OCI-LY3 (cell line): ENCODE measurements at regions not wholly inside any gene's neighbourhood (a gene's known extent, or its start where the extent isn't known, plus 50 kb on each side); places are given as distances from the start of the nearest gene placed in this dataset.
"Not testable (repeated sequence)": the region's sequence is repeated elsewhere in the genome, so short reads cannot be mapped to it uniquely, and the experiment has no call there.

ENCODE experiments used
- H2AFZ ChIP-seq: fragments of 200-600, 300-600 bp; shearing (Covaris generic); 2 replicates; pipeline ENCODE4 v1.6.0; 2014; ENCODE audit warnings: antibody characterized with exemption, low read depth, low read length
- H3K27ac ChIP-seq: fragments of 200-600, 300-600 bp; sonication (generic); 2 replicates; pipeline ENCODE4 v1.5.1; 2014; ENCODE audit warnings: mild to moderate bottlenecking, low read length, moderate library complexity, mixed read lengths
- H3K27me3 ChIP-seq: fragments of 200-600, 300-600 bp; sonication (generic); 2 replicates; pipeline ENCODE4 v1.6.1; 2014; ENCODE audit warnings: low read depth, low read length, mixed read lengths
- H3K36me3 ChIP-seq: fragments of 200-600, 300-600 bp; sonication (generic); replicated peaks from 2 replicates; pipeline ENCODE3; 2014; ENCODE audit warnings: low read depth, low read length, mixed read lengths
- H3K4me1 ChIP-seq: fragments of 300-600, 200-600 bp; sonication (generic); 2 replicates; pipeline ENCODE4 v1.6.1; 2014; ENCODE audit warnings: low read length, mixed read lengths
- H3K4me2 ChIP-seq: fragments of 200-600, 300-600 bp; sonication (generic); 2 replicates; pipeline ENCODE4 v1.6.1; 2014; ENCODE audit warnings: low read length, mixed read lengths
- H3K4me3 ChIP-seq: fragments of 300-600, 200-600 bp; sonication (generic); 2 replicates; pipeline ENCODE4 v1.5.1; 2014; ENCODE audit warnings: antibody characterized with exemption, mild to moderate bottlenecking, low read length, moderate library complexity
- H3K79me2 ChIP-seq: fragments of 300-600, 200-600 bp; shearing (Covaris generic); 2 replicates; pipeline ENCODE4 v1.6.1; 2014; ENCODE audit warnings: mild to moderate bottlenecking, low read length, mixed read lengths
- H3K9ac ChIP-seq: fragments of 300-600, 200-600 bp; shearing (Covaris generic); 2 replicates; pipeline ENCODE4 v1.6.0; 2014; ENCODE audit warnings: mild to moderate bottlenecking, low read length, moderate library complexity
- H3K9me3 ChIP-seq: fragments of 200-600, 300-600 bp; shearing (Covaris generic); 2 replicates; pipeline ENCODE4 v1.6.1; 2014; ENCODE audit warnings: low read length, mixed read lengths; ENCODE audit not compliant: insufficient read depth
- H4K20me1 ChIP-seq: fragments of 200-600, 300-600 bp; sonication (generic); 2 replicates; pipeline ENCODE4 v1.6.1; 2016; ENCODE audit warnings: low read length, mixed read lengths; ENCODE audit not compliant: insufficient read depth
- CTCF ChIP-seq: fragments of 200-600, 300-600 bp; sonication (generic); IDR thresholded peaks from 2 replicates; pipeline ENCODE4 v1.5.1; 2014; ENCODE audit warnings: antibody characterized with exemption, low read length, low read depth
- EZH2phosphoT487 ChIP-seq: fragments of 200-600 bp; shearing (Covaris generic); IDR thresholded peaks from 2 replicates; pipeline ENCODE4 v1.6.1; 2018; ENCODE audit warnings: antibody characterized with exemption, mixed run types, low read depth

DNA sequence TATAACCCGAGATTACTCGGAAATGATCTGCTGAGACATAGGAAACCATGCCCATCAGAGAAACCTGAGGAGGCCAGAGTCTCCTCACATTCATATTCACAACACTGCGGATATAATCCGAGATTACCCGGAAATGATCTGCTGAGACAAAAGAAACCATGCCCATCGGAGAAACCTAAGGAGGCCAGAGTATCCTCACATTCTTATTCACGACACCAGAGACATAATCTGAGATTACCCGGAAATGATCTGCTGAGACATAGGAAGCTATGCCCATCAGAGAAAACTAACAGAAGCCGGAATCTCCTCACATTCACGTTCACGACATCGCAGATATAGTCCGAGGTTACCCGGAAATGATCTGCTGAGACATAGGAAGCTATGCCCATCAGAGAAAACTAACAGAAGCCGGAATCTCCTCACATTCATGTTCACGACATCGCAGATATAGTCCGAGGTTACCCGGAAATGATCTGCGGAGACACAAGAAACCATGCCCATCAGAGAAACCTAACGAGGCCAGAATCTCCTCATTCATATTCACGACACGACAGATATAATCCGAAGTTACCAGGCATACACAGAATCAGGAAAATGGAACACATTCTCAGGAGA lies 422.3 kb upstream of the AKR1E2 start:
- Histone ChIP-seq H3K4me3 (no peak overlapping the region), H3K9ac (no peak overlapping the region), H3K27ac (no peak overlapping the region), H3K79me2 (no peaks in the 10 kb centered on the region), H4K20me1 (no peaks in the 10 kb centered on the region), H2AFZ (no peak overlapping the region), H3K9me3 (no peaks in the 10 kb centered on the region), H3K4me2 (no peak overlapping the region), H3K36me3 (no peaks in the 10 kb centered on the region), H3K4me1 (peaks cover 11% of the 10 kb centered on the region), H3K27me3 (no peaks in the 10 kb centered on the region)
- TF ChIP-seq EZH2phosphoT487: no peak
- TF ChIP-seq CTCF: no peak

- H3K9me3 ChIP-seq, H3K79me2 ChIP-seq, H3K36me3 ChIP-seq, H3K4me3 ChIP-seq, H3K4me2 ChIP-seq, H3K4me1 ChIP-seq, H4K20me1 ChIP-seq, H3K27me3 ChIP-seq, H3K9ac ChIP-seq, H3K27ac ChIP-seq, H2AFZ ChIP-seq: not testable (repeated sequence)
Observed at GRCh38 chr10:4401080-4401479, 424.9 kb upstream of the AKR1E2 start.

GRCh38 chr10:4399556-4399955 lies 426.5 kb upstream of the AKR1E2 start:
- no peaks in the 10 kb centered on the region for H3K27me3 ChIP-seq
- H3K27ac ChIP-seq: no peak overlapping the region
- H3K36me3 ChIP-seq: no peaks in the 10 kb centered on the region
- no peaks in the 10 kb centered on the region for H3K4me1 ChIP-seq
- no peak overlapping the region for H2AFZ ChIP-seq
- no peak for TF ChIP-seq CTCF
- no peak for TF ChIP-seq EZH2phosphoT487
- H4K20me1 ChIP-seq: no peaks in the 10 kb centered on the region
- no peak overlapping the region for H3K4me2 ChIP-seq
- no peak overlapping the region for H3K4me3 ChIP-seq
- H3K9me3 ChIP-seq: no peaks in the 10 kb centered on the region
- H3K9ac ChIP-seq: no peak overlapping the region
- no peaks in the 10 kb centered on the region for H3K79me2 ChIP-seq

- Histone ChIP-seq H2AFZ (no peak overlapping the region), H3K9me3 (no peaks in the 10 kb centered on the region), H3K4me2 (no peak overlapping the region), H4K20me1 (no peaks in the 10 kb centered on the region), H3K27ac (no peak overlapping the region), H3K4me1 (no peaks in the 10 kb centered on the region), H3K4me3 (no peak overlapping the region), H3K36me3 (no peaks in the 10 kb centered on the region), H3K79me2 (no peaks in the 10 kb centered on the region), H3K27me3 (no peaks in the 10 kb centered on the region), H3K9ac (no peak overlapping the region)
- TF ChIP-seq EZH2phosphoT487 (no peak), CTCF (no peak)
Observed at GRCh38 chr10:4398602-4399001, 427.4 kb upstream of the AKR1E2 start.
